HCT116 (cell line): ENCODE measurements at regions not wholly inside any gene's neighbourhood (a gene's known extent, or its start where the extent isn't known, plus 50 kb on each side); places are given as distances from the start of the nearest gene placed in this dataset.

ENCODE experiments used
- CEBPB ChIP-seq: IDR thresholded peaks from 2 replicates; pipeline ENCODE4 v1.6.1; 2012; ENCODE audit warnings: low read depth
- EZH2 ChIP-seq: fragments of 200-600 bp; sonication (generic); IDR thresholded peaks from 2 replicates; pipeline ENCODE4 v1.6.1; 2017; ENCODE audit warnings: antibody characterized with exemption, mixed run types
- POLR2A ChIP-seq: IDR thresholded peaks from 2 replicates; pipeline ENCODE4 v1.7.0; 2011; ENCODE audit warnings: borderline replicate concordance; ENCODE audit not compliant: insufficient read depth, insufficient read length; ENCODE audit errors: extremely low read depth
- POLR2AphosphoS5 ChIP-seq: IDR thresholded peaks from 2 replicates; pipeline ENCODE4 v1.6.1; 2011; ENCODE audit warnings: mild to moderate bottlenecking, low read depth, low read length, moderate library complexity
- SIN3A ChIP-seq: IDR thresholded peaks from 2 replicates; pipeline ENCODE4 v1.6.1; 2012; ENCODE audit warnings: low read depth
- SP1 ChIP-seq: IDR thresholded peaks from 2 replicates; pipeline ENCODE4 v1.6.1; 2012; ENCODE audit warnings: low read depth
- YY1 ChIP-seq: IDR thresholded peaks from 2 replicates; pipeline ENCODE4 v1.6.1; 2011; ENCODE audit warnings: low read length, low read depth, moderate library complexity, mild to moderate bottlenecking; ENCODE audit not compliant: insufficient replicate concordance; ENCODE audit errors: extremely low read depth
- ZFX ChIP-seq: fragments of 450-650 bp; IDR thresholded peaks from 2 replicates; pipeline ENCODE4 v1.6.1; 2017
- ZNF274 ChIP-seq: fragments of 200-500 bp; sonication (Bioruptor generic); IDR thresholded peaks from 2 replicates; pipeline ENCODE4 v1.6.1; 2014; ENCODE audit warnings: mild to moderate bottlenecking, low read depth, low read length, inconsistent platforms
- TF ChIP-seq, protein P1 (sequence below), 3 experiments: fragments of 200-600 bp in 1 of 3; sonication (generic) in 1 of 3; IDR thresholded peaks in 2 of 3; conservative IDR thresholded peaks in 1 of 3; 2 replicates each; pipeline ENCODE4 v1.5.1; 2012 to 2017; ENCODE audit warnings: low read depth in 2 of 3, low read length in 2 of 3, antibody characterized with exemption in 1 of 3, borderline replicate concordance in 1 of 3, control low read depth in 1 of 3, mild to moderate bottlenecking in 1 of 3, mixed read lengths in 1 of 3, mixed run types in 1 of 3, moderate library complexity in 1 of 3; ENCODE audit not compliant: insufficient read depth in 1 of 3
- TF ChIP-seq, protein P2 (sequence below): IDR thresholded peaks from 2 replicates; pipeline ENCODE4 v1.6.1; 2012
- TF ChIP-seq, protein P3 (sequence below): IDR thresholded peaks from 2 replicates; pipeline ENCODE4 v1.6.1; 2012; ENCODE audit warnings: low read depth
- TF ChIP-seq, protein P4 (sequence below): IDR thresholded peaks from 2 replicates; pipeline ENCODE4 v1.6.1; 2011; ENCODE audit warnings: mild to moderate bottlenecking, low read length, moderate library complexity; ENCODE audit not compliant: insufficient replicate concordance; ENCODE audit errors: extremely low read depth

DNA sequence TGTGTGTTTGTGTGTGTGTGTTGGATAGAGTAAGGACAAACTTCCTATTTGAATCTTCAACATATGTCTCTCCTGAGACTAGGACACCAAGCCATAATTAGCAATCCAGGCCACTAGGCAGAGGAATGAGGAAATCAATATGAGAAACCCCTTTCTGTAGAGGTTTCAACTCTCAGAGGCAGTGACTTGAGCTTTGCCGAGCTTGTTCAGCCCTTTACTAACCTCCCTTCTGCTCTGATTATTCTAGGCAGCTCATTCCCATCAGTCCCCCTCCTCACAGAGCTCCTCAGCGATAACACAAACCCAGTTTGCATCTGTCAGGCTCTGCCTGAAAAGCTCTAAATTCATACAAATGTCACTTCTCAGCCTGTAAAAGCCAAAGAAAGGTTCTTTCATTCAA, 1030.3 kb downstream of the CDH8 start:
- TF ChIP-seq, protein P1, sequence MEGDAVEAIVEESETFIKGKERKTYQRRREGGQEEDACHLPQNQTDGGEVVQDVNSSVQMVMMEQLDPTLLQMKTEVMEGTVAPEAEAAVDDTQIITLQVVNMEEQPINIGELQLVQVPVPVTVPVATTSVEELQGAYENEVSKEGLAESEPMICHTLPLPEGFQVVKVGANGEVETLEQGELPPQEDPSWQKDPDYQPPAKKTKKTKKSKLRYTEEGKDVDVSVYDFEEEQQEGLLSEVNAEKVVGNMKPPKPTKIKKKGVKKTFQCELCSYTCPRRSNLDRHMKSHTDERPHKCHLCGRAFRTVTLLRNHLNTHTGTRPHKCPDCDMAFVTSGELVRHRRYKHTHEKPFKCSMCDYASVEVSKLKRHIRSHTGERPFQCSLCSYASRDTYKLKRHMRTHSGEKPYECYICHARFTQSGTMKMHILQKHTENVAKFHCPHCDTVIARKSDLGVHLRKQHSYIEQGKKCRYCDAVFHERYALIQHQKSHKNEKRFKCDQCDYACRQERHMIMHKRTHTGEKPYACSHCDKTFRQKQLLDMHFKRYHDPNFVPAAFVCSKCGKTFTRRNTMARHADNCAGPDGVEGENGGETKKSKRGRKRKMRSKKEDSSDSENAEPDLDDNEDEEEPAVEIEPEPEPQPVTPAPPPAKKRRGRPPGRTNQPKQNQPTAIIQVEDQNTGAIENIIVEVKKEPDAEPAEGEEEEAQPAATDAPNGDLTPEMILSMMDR (IDR thresholded peaks at IDR 0.05 in 2 of 3, conservative IDR thresholded peaks at IDR 0.05 in 1 of 3; ENCODE audit: borderline replicate concordance in 1 of 3, insufficient read depth in 1 of 3, low read depth in 2 of 3, low read length in 2 of 3) = no peak
- no peak for TF ChIP-seq POLR2AphosphoS5
- TF ChIP-seq, protein P2, sequence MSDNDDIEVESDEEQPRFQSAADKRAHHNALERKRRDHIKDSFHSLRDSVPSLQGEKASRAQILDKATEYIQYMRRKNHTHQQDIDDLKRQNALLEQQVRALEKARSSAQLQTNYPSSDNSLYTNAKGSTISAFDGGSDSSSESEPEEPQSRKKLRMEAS = no peak
- TF ChIP-seq POLR2A = no peak
- no peak for TF ChIP-seq EZH2
- no peak for TF ChIP-seq YY1
- no peak for TF ChIP-seq ZNF274
- no peak for TF ChIP-seq ZFX
- no peak for TF ChIP-seq CEBPB
- TF ChIP-seq SP1 = no peak
- TF ChIP-seq, protein P3, sequence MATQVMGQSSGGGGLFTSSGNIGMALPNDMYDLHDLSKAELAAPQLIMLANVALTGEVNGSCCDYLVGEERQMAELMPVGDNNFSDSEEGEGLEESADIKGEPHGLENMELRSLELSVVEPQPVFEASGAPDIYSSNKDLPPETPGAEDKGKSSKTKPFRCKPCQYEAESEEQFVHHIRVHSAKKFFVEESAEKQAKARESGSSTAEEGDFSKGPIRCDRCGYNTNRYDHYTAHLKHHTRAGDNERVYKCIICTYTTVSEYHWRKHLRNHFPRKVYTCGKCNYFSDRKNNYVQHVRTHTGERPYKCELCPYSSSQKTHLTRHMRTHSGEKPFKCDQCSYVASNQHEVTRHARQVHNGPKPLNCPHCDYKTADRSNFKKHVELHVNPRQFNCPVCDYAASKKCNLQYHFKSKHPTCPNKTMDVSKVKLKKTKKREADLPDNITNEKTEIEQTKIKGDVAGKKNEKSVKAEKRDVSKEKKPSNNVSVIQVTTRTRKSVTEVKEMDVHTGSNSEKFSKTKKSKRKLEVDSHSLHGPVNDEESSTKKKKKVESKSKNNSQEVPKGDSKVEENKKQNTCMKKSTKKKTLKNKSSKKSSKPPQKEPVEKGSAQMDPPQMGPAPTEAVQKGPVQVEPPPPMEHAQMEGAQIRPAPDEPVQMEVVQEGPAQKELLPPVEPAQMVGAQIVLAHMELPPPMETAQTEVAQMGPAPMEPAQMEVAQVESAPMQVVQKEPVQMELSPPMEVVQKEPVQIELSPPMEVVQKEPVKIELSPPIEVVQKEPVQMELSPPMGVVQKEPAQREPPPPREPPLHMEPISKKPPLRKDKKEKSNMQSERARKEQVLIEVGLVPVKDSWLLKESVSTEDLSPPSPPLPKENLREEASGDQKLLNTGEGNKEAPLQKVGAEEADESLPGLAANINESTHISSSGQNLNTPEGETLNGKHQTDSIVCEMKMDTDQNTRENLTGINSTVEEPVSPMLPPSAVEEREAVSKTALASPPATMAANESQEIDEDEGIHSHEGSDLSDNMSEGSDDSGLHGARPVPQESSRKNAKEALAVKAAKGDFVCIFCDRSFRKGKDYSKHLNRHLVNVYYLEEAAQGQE = no peak
- TF ChIP-seq, protein P4, sequence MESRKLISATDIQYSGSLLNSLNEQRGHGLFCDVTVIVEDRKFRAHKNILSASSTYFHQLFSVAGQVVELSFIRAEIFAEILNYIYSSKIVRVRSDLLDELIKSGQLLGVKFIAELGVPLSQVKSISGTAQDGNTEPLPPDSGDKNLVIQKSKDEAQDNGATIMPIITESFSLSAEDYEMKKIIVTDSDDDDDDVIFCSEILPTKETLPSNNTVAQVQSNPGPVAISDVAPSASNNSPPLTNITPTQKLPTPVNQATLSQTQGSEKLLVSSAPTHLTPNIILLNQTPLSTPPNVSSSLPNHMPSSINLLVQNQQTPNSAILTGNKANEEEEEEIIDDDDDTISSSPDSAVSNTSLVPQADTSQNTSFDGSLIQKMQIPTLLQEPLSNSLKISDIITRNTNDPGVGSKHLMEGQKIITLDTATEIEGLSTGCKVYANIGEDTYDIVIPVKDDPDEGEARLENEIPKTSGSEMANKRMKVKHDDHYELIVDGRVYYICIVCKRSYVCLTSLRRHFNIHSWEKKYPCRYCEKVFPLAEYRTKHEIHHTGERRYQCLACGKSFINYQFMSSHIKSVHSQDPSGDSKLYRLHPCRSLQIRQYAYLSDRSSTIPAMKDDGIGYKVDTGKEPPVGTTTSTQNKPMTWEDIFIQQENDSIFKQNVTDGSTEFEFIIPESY = no peak
- TF ChIP-seq SIN3A = no peak
